Activated T-helper 2 cell treated with anti-CD3 and anti-CD28 coated beads, Interferon-gamma antibody, Interleukin-2, Interleukin-4, amounts not matched to agents 10 μg/mL and 5 μg/mL and 100 μg/mL, durations not matched to agents 14 hours and 24 hours and 36 hours (primary cell): ENCODE measurements at regions not wholly inside any gene's neighbourhood (a gene's known extent, or its start where the extent isn't known, plus 50 kb on each side); places are given as distances from the start of the nearest gene placed in this dataset.

Experiments
- DNase-seq: peaks from one replicate; pipeline ENCODE4 v3.0.0; 2021; ENCODE audit warnings: low spot score
- H3K27ac Mint-ChIP-seq: one replicate; pipeline ENCODE4 v1.8.0; 2021; ENCODE audit warnings: mixed read lengths
- H3K27me3 Mint-ChIP-seq: one replicate; pipeline ENCODE4 v1.8.0; 2021; ENCODE audit warnings: low read depth, mixed read lengths
- H3K36me3 Mint-ChIP-seq: one replicate; pipeline ENCODE4 v1.8.0; 2021; ENCODE audit warnings: low read depth, mixed read lengths
- H3K4me1 Mint-ChIP-seq: one replicate; pipeline ENCODE4 v1.8.0; 2021; ENCODE audit warnings: low read depth, mixed read lengths
- H3K4me3 Mint-ChIP-seq: one replicate; pipeline ENCODE4 v1.8.0; 2021; ENCODE audit warnings: low read depth, mild to moderate bottlenecking, moderate library complexity, mixed read lengths
- H3K9me3 Mint-ChIP-seq: one replicate; pipeline ENCODE4 v1.8.0; 2021; ENCODE audit warnings: mixed read lengths
- intact Hi-C: fragments of 100-400 bp; cut with micrococcal nuclease; formaldehyde crosslinking; loops from one replicate; pipeline ENCODE4 v1.15.1; 2023

GRCh38 chr4:1510931-1511330 is 104.7 kb upstream of the NKX1-1 start:
- Mint-ChIP-seq H3K27ac (no peak overlapping the region), H3K4me3 (no peak overlapping the region), H3K9me3 (no peaks in the 10 kb centered on the region), H3K27me3 (no peaks in the 10 kb centered on the region), H3K4me1 (no peaks in the 10 kb centered on the region), H3K36me3 (no peaks in the 10 kb centered on the region)
- DNase-seq = no peak
- intact Hi-C loops = no loop called here

DNA sequence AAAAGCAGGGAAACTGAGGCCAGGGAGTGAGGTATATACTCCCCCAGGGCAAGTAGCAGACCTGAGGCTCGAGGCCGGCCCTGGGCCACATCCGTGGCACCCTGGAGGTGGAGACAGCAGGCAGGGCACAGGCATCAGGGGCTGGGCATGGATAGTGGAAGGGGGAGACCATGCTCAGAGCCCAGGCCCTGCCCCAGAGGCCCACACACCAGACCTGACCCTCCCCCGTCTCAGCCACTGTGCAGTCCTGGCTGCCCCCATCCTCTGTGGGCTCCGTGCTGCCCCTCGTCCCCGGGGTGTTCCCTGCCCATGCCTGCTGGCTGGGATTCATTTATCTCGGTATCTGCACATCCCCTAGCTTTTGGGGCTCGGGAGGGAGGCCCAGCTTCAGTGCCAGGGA is 103.1 kb upstream of the NKX1-1 start:
- no peak for DNase-seq
- H3K9me3 Mint-ChIP-seq = no peaks in the 10 kb centered on the region
- H3K36me3 Mint-ChIP-seq = no peaks in the 10 kb centered on the region
- intact Hi-C loops = no loop called here
- H3K27ac Mint-ChIP-seq = no peak overlapping the region
- H3K4me1 Mint-ChIP-seq = no peaks in the 10 kb centered on the region
- no peak overlapping the region for H3K4me3 Mint-ChIP-seq
- H3K27me3 Mint-ChIP-seq = no peaks in the 10 kb centered on the region

DNA sequence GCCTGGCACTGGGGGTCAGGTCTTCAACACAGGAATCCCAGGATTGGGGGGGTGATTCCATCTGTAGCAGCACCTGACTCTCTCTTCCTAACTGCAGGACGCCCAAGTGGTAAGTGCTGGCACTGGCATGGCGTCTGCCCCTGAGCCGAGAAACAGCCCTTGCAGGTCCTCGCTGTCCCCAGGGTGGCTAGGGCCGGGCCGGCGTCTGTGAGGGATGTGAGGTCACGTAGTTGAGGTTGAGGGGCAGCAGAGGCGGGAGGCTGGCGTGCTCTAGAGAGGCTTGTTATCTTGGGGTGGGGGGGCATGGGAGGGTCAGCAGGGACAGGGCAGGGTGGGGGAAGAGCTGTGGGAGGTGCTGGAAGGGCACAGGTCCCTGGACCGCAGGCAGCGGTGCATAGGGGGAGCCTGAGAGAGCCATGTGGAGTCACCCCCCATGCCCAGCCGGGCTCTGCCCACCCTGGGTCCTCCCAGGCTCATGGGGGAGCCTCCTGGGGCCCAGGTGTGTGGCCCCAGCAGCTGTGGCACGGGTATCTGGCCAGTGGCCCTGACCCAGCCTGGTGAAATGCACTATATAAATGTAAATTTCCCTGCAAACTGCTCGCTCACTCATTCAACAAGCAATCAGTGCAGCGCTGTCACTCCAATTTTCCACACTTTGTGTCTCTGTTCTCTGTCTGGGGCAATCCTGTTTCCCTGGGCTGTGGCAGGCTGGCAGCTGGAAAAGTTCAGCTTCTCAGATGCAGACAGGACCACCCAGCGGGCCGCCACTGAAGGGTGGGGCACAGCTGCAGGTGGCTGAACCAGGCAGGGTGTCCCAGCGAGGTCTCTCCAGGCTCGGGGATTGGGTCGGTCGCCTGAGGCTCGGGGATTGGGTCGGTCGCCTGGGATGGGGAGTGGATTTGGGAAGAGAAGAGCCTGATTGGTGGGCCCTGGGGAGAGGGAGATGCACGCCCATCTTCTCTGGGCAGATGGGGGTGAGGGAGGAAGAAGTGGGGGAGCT is 102.2 kb upstream of the NKX1-1 start:
- H3K4me1 Mint-ChIP-seq = no peaks in the 10 kb centered on the region
- DNase-seq = no peak
- H3K36me3 Mint-ChIP-seq = no peaks in the 10 kb centered on the region
- H3K9me3 Mint-ChIP-seq = no peaks in the 10 kb centered on the region
- no peak overlapping the region for H3K4me3 Mint-ChIP-seq
- H3K27ac Mint-ChIP-seq = no peak overlapping the region
- intact Hi-C loops = no loop called here
- H3K27me3 Mint-ChIP-seq = no peaks in the 10 kb centered on the region

DNA sequence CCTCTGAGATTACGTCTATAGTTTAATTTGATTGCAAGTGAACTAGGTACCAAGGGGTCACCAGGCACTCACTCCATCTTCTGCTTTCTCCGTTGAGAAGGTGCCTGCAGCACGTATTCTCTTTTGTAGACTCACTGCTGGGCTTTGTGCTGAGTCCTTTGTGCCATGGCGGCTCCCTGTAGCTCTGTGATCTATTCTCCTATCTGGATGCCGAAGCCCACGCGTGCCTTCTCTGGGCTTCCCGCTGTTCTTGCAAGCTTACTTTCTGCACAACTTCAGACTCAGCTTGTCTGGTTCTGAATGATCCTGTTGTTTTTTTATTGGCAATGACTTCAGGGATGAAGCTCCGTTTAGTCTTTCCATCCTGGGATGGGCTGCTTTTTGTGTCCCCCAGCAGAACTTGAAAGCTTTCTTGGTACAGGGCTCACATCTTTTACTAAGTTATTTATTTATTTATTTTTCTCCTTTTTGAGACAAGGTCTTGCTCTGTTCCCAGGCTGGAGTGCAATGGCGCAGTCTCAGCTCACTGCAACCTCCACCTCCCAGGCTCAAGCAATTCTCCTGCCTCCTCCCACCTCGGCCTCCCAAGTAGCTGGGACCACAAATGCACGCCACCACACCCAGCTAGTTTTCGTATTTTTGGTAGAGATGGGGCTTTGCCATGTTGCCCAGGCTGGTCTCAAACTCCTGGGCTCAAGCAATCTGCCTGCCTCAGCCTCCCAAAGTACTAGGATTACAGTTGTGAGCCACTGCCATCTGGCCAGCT is 100.9 kb upstream of the NKX1-1 start:
- no peaks in the 10 kb centered on the region for H3K9me3 Mint-ChIP-seq
- intact Hi-C loops = no loop called here
- H3K4me3 Mint-ChIP-seq = no peak overlapping the region
- no peaks in the 10 kb centered on the region for H3K27me3 Mint-ChIP-seq
- no peaks in the 10 kb centered on the region for H3K36me3 Mint-ChIP-seq
- no peaks in the 10 kb centered on the region for H3K4me1 Mint-ChIP-seq
- H3K27ac Mint-ChIP-seq = no peak overlapping the region
- no peak for DNase-seq

DNA sequence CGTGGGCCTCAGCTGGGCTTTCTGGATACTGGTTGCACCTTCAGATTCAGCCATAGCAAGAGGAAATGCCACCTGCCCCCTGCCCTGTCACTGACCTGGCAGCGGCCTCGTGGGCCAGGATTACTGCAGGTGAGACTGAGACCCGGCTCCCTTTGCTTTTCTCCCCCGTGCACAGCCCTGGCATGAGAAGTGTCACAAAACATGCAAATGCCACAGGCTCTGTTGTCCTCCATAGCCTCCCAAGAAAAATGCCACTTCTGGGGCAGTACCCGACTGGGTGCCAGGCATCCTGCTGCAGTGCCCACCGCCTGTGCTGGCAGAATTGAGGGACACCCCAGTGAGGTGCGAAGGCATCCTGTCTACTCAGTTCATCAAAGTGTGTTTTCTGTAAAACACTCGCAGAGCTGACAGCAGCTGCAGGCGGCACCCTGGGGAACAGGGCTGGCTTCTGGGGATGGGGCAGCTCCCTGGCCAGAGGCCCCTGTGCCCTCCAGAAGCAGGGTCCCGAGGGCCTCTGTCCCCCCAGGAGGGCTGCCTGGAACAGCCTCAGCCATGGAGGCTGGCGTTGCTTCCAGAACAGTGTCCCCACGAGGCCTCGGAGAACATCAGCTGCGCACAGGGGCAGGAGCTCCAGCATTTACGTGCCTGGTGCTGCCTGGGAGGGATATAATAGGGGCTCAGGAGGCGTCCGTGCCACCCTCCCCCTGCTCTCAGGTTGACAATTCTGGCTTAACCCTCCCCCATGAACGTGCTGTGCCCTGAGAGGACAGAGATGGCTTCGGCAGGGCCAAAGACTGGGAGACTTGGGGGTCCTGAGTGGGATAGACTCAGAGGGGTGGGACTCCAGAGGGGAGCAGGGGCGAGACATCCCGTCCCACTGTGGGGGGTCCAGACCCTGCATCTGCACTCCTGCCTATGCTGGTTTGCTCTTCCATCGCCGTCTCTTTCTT is 99.5 kb upstream of the NKX1-1 start:
- H3K27me3 Mint-ChIP-seq = no peaks in the 10 kb centered on the region
- H3K36me3 Mint-ChIP-seq = no peaks in the 10 kb centered on the region
- H3K4me3 Mint-ChIP-seq = no peak overlapping the region
- no peaks in the 10 kb centered on the region for H3K4me1 Mint-ChIP-seq
- H3K27ac Mint-ChIP-seq = no peak overlapping the region
- H3K9me3 Mint-ChIP-seq = no peaks in the 10 kb centered on the region
- DNase-seq = no peak
- intact Hi-C loops = no loop called here

GRCh38 chr4:1504595-1505500 is 98.6 kb upstream of the NKX1-1 start:
- Mint-ChIP-seq H3K4me3 (no peak overlapping the region), H3K4me1 (no peaks in the 10 kb centered on the region), H3K9me3 (no peaks in the 10 kb centered on the region), H3K27ac (no peak overlapping the region), H3K27me3 (no peaks in the 10 kb centered on the region), H3K36me3 (no peaks in the 10 kb centered on the region)
- intact Hi-C loops = no loop called here
- no peak for DNase-seq

GRCh38 chr4:1503583-1504471 is 97.6 kb upstream of the NKX1-1 start:
- Mint-ChIP-seq H3K27me3 (no peaks in the 10 kb centered on the region), H3K36me3 (no peaks in the 10 kb centered on the region), H3K27ac (no peak overlapping the region), H3K4me3 (no peak overlapping the region), H3K4me1 (no peaks in the 10 kb centered on the region), H3K9me3 (no peaks in the 10 kb centered on the region)
- intact Hi-C loops = no loop called here
- DNase-seq = no peak

DNA sequence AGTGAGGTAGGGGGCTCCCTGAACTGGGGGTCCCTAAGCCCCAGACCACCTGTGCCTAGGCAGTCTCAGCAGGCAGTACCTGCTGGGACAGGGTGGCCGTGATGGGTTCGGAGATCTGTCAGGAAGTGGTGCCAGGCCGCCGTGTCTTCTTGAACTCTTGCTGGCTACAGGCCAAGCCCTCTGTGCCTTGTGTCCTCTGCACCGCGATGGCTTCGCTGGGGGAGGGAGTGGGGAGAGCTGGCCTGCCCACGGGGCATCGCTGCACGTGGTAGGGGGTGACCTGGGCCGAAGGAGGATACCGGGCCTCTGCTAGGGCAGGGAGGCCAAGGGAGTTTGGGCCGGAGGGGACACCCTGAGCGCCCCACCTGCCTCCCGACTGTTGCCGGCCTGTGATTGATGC is 96.7 kb upstream of the NKX1-1 start:
- no peaks in the 10 kb centered on the region for H3K9me3 Mint-ChIP-seq
- H3K27ac Mint-ChIP-seq = no peak overlapping the region
- no peaks in the 10 kb centered on the region for H3K27me3 Mint-ChIP-seq
- no peaks in the 10 kb centered on the region for H3K4me1 Mint-ChIP-seq
- no peak overlapping the region for H3K4me3 Mint-ChIP-seq
- H3K36me3 Mint-ChIP-seq = no peaks in the 10 kb centered on the region
- DNase-seq = no peak
- intact Hi-C loops = no loop called here

- DNase-seq = no peak
- Mint-ChIP-seq H3K27me3 (no peaks in the 10 kb centered on the region), H3K9me3 (no peaks in the 10 kb centered on the region), H3K36me3 (no peaks in the 10 kb centered on the region), H3K4me1 (no peaks in the 10 kb centered on the region), H3K27ac (no peak overlapping the region), H3K4me3 (no peak overlapping the region)
- intact Hi-C loops = no loop called here
Measured at GRCh38 chr4:1502501-1502886, 96.3 kb upstream of the NKX1-1 start.

DNA sequence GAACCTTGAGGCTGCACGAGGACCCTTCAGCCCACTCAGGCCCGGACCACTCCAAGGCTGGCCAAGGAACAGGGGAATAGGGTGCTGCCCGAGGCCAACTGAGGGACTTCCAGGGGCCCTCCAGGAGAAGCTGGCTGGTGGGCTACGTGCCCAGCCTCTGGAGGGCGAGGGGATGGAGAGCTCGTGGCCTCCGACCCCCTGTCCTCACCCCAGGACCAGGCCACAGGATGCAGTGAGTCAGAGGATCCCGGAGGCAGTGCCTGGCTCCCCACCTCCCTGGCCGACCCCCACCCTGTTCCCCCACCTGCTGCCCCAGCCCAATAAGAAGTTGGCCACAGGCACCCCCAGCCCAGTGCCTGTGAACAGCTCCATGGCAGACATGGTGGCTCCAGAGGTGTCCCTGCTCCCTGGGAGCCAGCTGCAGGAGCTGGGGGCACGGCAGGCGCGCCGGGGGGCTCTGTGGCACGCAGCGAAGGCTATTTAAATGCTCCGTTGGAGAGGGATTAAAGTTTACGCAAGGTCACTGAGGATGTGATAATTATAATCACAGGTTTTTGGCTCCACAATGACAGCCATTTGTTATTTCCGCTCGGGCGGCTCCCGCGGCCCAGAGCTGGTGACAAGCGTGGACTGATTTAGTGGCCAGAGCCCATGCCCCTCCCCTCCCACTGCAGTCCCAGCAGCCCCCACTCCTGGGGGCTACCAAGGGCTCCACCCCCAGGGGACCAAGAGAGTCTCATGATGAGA is 95.7 kb upstream of the NKX1-1 start:
- Mint-ChIP-seq H3K9me3 (no peaks in the 10 kb centered on the region), H3K27ac (no peak overlapping the region), H3K4me3 (no peak overlapping the region), H3K4me1 (no peaks in the 10 kb centered on the region), H3K36me3 (no peaks in the 10 kb centered on the region), H3K27me3 (no peaks in the 10 kb centered on the region)
- intact Hi-C loops = no loop called here
- no peak for DNase-seq
